PC-3 (cell line): ENCODE measurements at regions not wholly inside any gene's neighbourhood (a gene's known extent, or its start where the extent isn't known, plus 50 kb on each side); places are given as distances from the start of the nearest gene placed in this dataset.

Experiments
- ATAC-seq: fragments of 200-7000 bp; cut with Tn5 transposase; 2 replicates; pipeline ENCODE4 v1.9.1; 2020; ENCODE audit warnings: mild to moderate bottlenecking, moderate library complexity
- BruUV-seq: library from RNA; stranded (reverse); fragments of 400-500 nt; replicated peaks from 2 replicates; lab custom pipeline; 2021; lab: Mats Ljungman, UMichigan
- CTCF ChIA-PET: fragments of 300-600 bp; sonication (Branson Sonifier 250); formaldehyde crosslinking; loops from one replicate; lab custom pipeline; 2022; ENCODE audit warnings: antibody characterized with exemption; lab: Charles Lee
- POLR2A ChIA-PET: fragments of 300-600 bp; sonication (Branson Sonifier 250); formaldehyde crosslinking; loops from one replicate; lab custom pipeline; 2022; ENCODE audit warnings: antibody characterized with exemption; ENCODE audit not compliant: unreplicated experiment; lab: Charles Lee
- DNase-seq: peaks from one replicate; pipeline ENCODE4 v3.0.0-alpha.2; 2015
- H2AFZ ChIP-seq: fragments of 300-600 bp; sonication (generic); 2 replicates; pipeline ENCODE4 v1.6.0; 2016; ENCODE audit warnings: antibody characterized with exemption, low read length
- H3F3A ChIP-seq: fragments of 300-600 bp; sonication (generic); one replicate; pipeline ENCODE4 v1.6.0; 2017; ENCODE audit warnings: antibody characterized with exemption, low read length, control low read depth, mild to moderate bottlenecking; ENCODE audit not compliant: unreplicated experiment
- H3K27ac ChIP-seq: fragments of 300-600 bp; sonication (generic); 2 replicates; pipeline ENCODE4 v1.5.1; 2016; ENCODE audit warnings: mild to moderate bottlenecking, low read length
- H3K27me3 ChIP-seq: fragments of 300-600 bp; sonication (generic); 2 replicates; pipeline ENCODE4 v1.6.1; 2016; ENCODE audit warnings: low read length, mixed read lengths
- H3K36me3 ChIP-seq: fragments of 300-600 bp; sonication (generic); 2 replicates; pipeline ENCODE4 v1.6.1; 2016; ENCODE audit warnings: low read depth, mixed run types, low read length, mixed read lengths
- H3K4me1 ChIP-seq: fragments of 300-600 bp; sonication (generic); 2 replicates; pipeline ENCODE4 v1.5.1; 2016; ENCODE audit warnings: low read length; ENCODE audit not compliant: insufficient read depth
- H3K4me2 ChIP-seq: fragments of 300-600 bp; sonication (generic); 2 replicates; pipeline ENCODE4 v1.6.0; 2016; ENCODE audit warnings: low read length
- H3K4me3 ChIP-seq: fragments of 300-600 bp; sonication (generic); 2 replicates; pipeline ENCODE4 v1.5.1; 2016; ENCODE audit warnings: mild to moderate bottlenecking, low read length, mixed read lengths
- H3K79me2 ChIP-seq: fragments of 300-600 bp; sonication (generic); 2 replicates; pipeline ENCODE4 v1.6.1; 2017; ENCODE audit warnings: low read length, mixed read lengths
- H3K9ac ChIP-seq: fragments of 300-600 bp; sonication (generic); 2 replicates; pipeline ENCODE4 v1.6.0; 2016; ENCODE audit warnings: mild to moderate bottlenecking, low read length
- H3K9me2 ChIP-seq: fragments of 300-600 bp; sonication (generic); replicated peaks from 2 replicates; pipeline ENCODE4 v1.6.1; 2016; ENCODE audit warnings: mixed run types, low read length, mixed read lengths
- H3K9me3 ChIP-seq: fragments of 300-600 bp; sonication (generic); 2 replicates; pipeline ENCODE4 v1.6.1; 2016; ENCODE audit warnings: low read length, mixed read lengths
- H4K20me1 ChIP-seq: fragments of 300-600 bp; sonication (generic); 2 replicates; pipeline ENCODE4 v1.6.1; 2016; ENCODE audit warnings: low read length, mixed read lengths
- CTCF ChIP-seq: fragments of 300-600 bp; sonication (generic); conservative IDR thresholded peaks from 2 replicates; pipeline ENCODE4 v1.5.1; 2017; ENCODE audit warnings: antibody characterized with exemption, low read depth, mild to moderate bottlenecking, low read length
- EZH2 ChIP-seq: fragments of 300-600 bp; sonication (generic); IDR thresholded peaks from one replicate; pipeline ENCODE4 v1.6.1; 2017; ENCODE audit warnings: antibody characterized with exemption, mild to moderate bottlenecking, low read length; ENCODE audit not compliant: unreplicated experiment
- EZH2phosphoT487 ChIP-seq: fragments of 300-600 bp; sonication (generic); IDR thresholded peaks from 2 replicates; pipeline ENCODE4 v1.6.1; 2018; ENCODE audit warnings: mild to moderate bottlenecking, antibody characterized with exemption, low read length, borderline replicate concordance
- intact Hi-C: fragments of 100-400 bp; cut with micrococcal nuclease; formaldehyde crosslinking; loops from 2 replicates; pipeline ENCODE4 v1.9.0; 2023

DNA sequence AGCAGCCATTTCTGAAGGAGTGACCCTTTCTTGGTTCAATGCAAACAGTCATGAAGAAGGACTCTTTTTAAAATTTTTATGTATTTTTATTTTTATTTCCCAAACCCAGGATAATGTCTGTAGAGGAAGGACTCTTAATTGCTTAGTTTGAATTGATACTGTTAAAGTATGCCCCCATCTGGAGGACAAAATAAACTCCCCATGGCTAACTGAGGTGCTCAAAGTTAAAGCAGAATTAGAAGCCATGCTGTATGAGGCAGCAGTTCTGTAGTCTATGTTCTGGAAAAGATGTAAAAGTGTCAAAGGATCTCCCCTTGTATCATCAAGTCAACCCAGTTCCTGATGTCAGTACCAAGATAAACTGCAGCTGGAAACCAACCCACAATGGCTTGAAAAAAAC, 617.9 kb upstream of the GRM3 start:
- H3K27ac ChIP-seq: no peak overlapping the region
- H3K36me3 ChIP-seq: no peaks in the 10 kb centered on the region
- intact Hi-C loops: no loop called here
- no peak overlapping the region for H3K4me2 ChIP-seq
- CTCF ChIA-PET: no interaction called here
- H3K4me3 ChIP-seq: no peak overlapping the region
- H3K9me3 ChIP-seq: no peaks in the 10 kb centered on the region
- no peaks in the 10 kb centered on the region for H3K79me2 ChIP-seq
- no peak for ATAC-seq
- H3K4me1 ChIP-seq: no peaks in the 10 kb centered on the region
- no peak for TF ChIP-seq EZH2phosphoT487
- TF ChIP-seq EZH2: no peak
- TF ChIP-seq CTCF: no peak
- DNase-seq: no peak
- no peaks in the 10 kb centered on the region for H3K27me3 ChIP-seq
- no peaks in the 10 kb centered on the region for H4K20me1 ChIP-seq
- no peak overlapping the region for H3K9ac ChIP-seq
- H2AFZ ChIP-seq: no peak overlapping the region
- POLR2A ChIA-PET: no interaction called here
- no peaks in the 10 kb centered on the region for H3F3A ChIP-seq
- BruUV-seq: no TSS peak
- no peaks in the 10 kb centered on the region for H3K9me2 ChIP-seq

DNA sequence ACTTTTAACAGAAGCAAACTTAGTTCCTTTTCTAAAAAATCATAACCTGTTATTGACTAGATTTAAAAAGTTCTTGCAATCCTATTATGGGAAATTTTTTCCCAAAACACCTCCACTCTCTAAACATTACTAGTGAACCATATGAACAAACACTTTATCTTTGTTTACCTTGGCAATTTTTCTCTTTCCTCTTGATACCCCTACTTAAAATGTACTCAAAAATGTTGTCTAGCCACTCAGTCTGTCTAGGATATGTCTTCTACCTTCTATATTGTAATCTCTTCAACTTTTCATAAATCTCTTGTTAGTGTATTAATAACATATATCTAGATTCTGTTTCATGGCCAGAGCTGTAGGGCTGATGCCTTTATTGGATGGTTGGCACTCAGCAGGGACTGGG, 630.0 kb upstream of the GRM3 start:
- Histone ChIP-seq H3K4me3 (no peak overlapping the region), H3K27ac (no peak overlapping the region), H3K9ac (no peak overlapping the region), H3K36me3 (no peaks in the 10 kb centered on the region), H3K4me2 (no peak overlapping the region), H4K20me1 (no peaks in the 10 kb centered on the region), H3K79me2 (no peaks in the 10 kb centered on the region), H3K4me1 (no peaks in the 10 kb centered on the region), H3K9me2 (no peaks in the 10 kb centered on the region), H2AFZ (no peak overlapping the region), H3F3A (no peaks in the 10 kb centered on the region), H3K9me3 (no peaks in the 10 kb centered on the region), H3K27me3 (no peaks in the 10 kb centered on the region)
- ATAC-seq (no peak), DNase-seq (no peak)
- ChIA-PET CTCF (no interaction called here), POLR2A (no interaction called here)
- TF ChIP-seq CTCF: no peak
- no peak for TF ChIP-seq EZH2phosphoT487
- TF ChIP-seq EZH2: no peak
- BruUV-seq: no TSS peak
- intact Hi-C loops: no loop called here

DNA sequence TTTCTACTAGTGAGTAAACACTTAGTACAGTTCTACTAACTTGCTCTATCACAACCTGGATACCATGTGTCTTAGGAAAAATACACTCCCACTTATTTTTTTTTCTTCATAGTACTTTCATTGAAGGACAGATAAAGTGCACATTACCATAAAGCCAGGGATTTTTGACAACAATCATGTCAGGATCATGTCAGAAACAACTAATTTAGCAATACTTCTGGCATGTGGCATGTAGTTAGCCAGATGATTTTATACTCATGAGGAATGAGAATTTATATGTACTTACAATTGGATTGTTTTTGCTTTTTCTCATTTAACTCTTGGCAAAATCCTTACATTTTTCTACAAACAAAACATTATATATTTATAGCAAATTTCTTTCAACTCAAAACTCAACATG, 630.7 kb upstream of the GRM3 start:
- no peaks in the 10 kb centered on the region for H3K79me2 ChIP-seq
- no peaks in the 10 kb centered on the region for H3F3A ChIP-seq
- H3K27ac ChIP-seq: no peak overlapping the region
- ChIA-PET CTCF (no interaction called here), POLR2A (no interaction called here)
- H3K4me3 ChIP-seq: no peak overlapping the region
- intact Hi-C loops: no loop called here
- H3K9me3 ChIP-seq: no peaks in the 10 kb centered on the region
- no peaks in the 10 kb centered on the region for H3K4me1 ChIP-seq
- H3K27me3 ChIP-seq: no peaks in the 10 kb centered on the region
- no peak overlapping the region for H2AFZ ChIP-seq
- H3K4me2 ChIP-seq: no peak overlapping the region
- no peaks in the 10 kb centered on the region for H3K9me2 ChIP-seq
- no peaks in the 10 kb centered on the region for H3K36me3 ChIP-seq
- TF ChIP-seq EZH2 (no peak), EZH2phosphoT487 (no peak), CTCF (no peak)
- ATAC-seq: no peak
- no peak for DNase-seq
- no peaks in the 10 kb centered on the region for H4K20me1 ChIP-seq
- BruUV-seq: no TSS peak
- no peak overlapping the region for H3K9ac ChIP-seq
